Peyer's patch (tissue), 4 donors: ENCODE measurements at regions not wholly inside any gene's neighbourhood (a gene's known extent, or its start where the extent isn't known, plus 50 kb on each side); places are given as distances from the start of the nearest gene placed in this dataset.

Source experiments
- DNase-seq, 3 donors: peaks; one replicate each; pipeline ENCODE4 v3.0.0-alpha.2; 2017 to 2019
- H3K27ac ChIP-seq, 4 donors: fragments of 200-600 bp; sonication (generic); one replicate each; pipeline ENCODE4 v1.5.1; 2016 to 2019
- H3K27me3 ChIP-seq, 2 donors: fragments of 200-600 bp; sonication (generic); one replicate each; pipeline ENCODE4 v1.5.1; 2019
- H3K36me3 ChIP-seq, 3 donors: fragments of 200-600 bp; sonication (generic); one replicate each; pipeline ENCODE4 v1.5.1; 2016 to 2019
- H3K4me1 ChIP-seq, 4 donors: fragments of 200-600 bp; sonication (generic); one replicate each; pipeline ENCODE4 v1.5.1; 2016 to 2019
- H3K4me3 ChIP-seq, 4 donors: fragments of 200-600 bp; sonication (generic); 1 replicate in 3 of 4; 2 replicates in 1 of 4; pipeline ENCODE4 v1.5.1; 2016 to 2019; ENCODE audit warnings: mild to moderate bottlenecking in 1 of 4
- H3K9me3 ChIP-seq, 4 donors: fragments of 200-600 bp; sonication (generic); one replicate each; pipeline ENCODE4 v1.5.1; 2016 to 2019; ENCODE audit warnings: mild to moderate bottlenecking in 1 of 4
- CTCF ChIP-seq, 6 experiments: fragments of 450-650 bp in 4 of 6; fragments of 200-600 bp in 2 of 6; sonication (generic) in 1 of 6; IDR thresholded peaks; one replicate each; pipeline ENCODE4 v1.5.1; 2017 to 2019; ENCODE audit warnings: antibody characterized with exemption in 6 of 6, mild to moderate bottlenecking in 3 of 6, moderate library complexity in 1 of 6
- POLR2A ChIP-seq, 2 donors: fragments of 450-650 bp; IDR thresholded peaks; one replicate each; pipeline ENCODE4 v1.5.1; 2017; ENCODE audit warnings: antibody characterized with exemption in 2 of 2, mild to moderate bottlenecking in 2 of 2, moderate library complexity in 2 of 2

- no peak for DNase-seq
- Histone ChIP-seq H3K36me3 (no peaks in the 10 kb centered on the region), H3K9me3 (no peaks in the 10 kb centered on the region), H3K27me3 (no peaks in the 10 kb centered on the region), H3K4me3 (no peak overlapping the region), H3K27ac (no peak overlapping the region), H3K4me1 (no peaks in the 10 kb centered on the region)
- TF ChIP-seq POLR2A (IDR thresholded peaks at IDR 0.05) (no peak), CTCF (IDR thresholded peaks at IDR 0.05) (no peak)
Observed at GRCh38 chr9:33684831-33685230, 110.5 kb upstream of the PRSS3 start.

GRCh38 chr9:33686942-33687341, 108.4 kb upstream of the PRSS3 start:
- DNase-seq, result no peak
- TF ChIP-seq POLR2A (IDR thresholded peaks at IDR 0.05), result no peak
- no peak for TF ChIP-seq CTCF (IDR thresholded peaks at IDR 0.05)
- Histone ChIP-seq H3K27ac (no peak overlapping the region), H3K4me3 (no peak overlapping the region), H3K4me1 (no peaks in the 10 kb centered on the region), H3K27me3 (no peaks in the 10 kb centered on the region), H3K36me3 (no peaks in the 10 kb centered on the region), H3K9me3 (no peaks in the 10 kb centered on the region)

- TF ChIP-seq CTCF (IDR thresholded peaks at IDR 0.05), result no peak
- TF ChIP-seq POLR2A (IDR thresholded peaks at IDR 0.05), result no peak
- DNase-seq, result no peak
- no peaks in the 10 kb centered on the region for H3K27me3 ChIP-seq
- no peaks in the 10 kb centered on the region for H3K4me1 ChIP-seq
- no peaks in the 10 kb centered on the region for H3K9me3 ChIP-seq
- no peak overlapping the region for H3K4me3 ChIP-seq
- no peak overlapping the region for H3K27ac ChIP-seq
- no peaks in the 10 kb centered on the region for H3K36me3 ChIP-seq
Observed at GRCh38 chr9:33687779-33688178, 107.6 kb upstream of the PRSS3 start.

- no peaks in the 10 kb centered on the region for H3K27me3 ChIP-seq
- TF ChIP-seq CTCF (IDR thresholded peaks at IDR 0.05), result no peak
- TF ChIP-seq POLR2A (IDR thresholded peaks at IDR 0.05), result no peak
- no peak overlapping the region for H3K4me3 ChIP-seq
- H3K4me1 ChIP-seq, result no peaks in the 10 kb centered on the region
- H3K36me3 ChIP-seq, result no peaks in the 10 kb centered on the region
- no peak overlapping the region for H3K27ac ChIP-seq
- no peak for DNase-seq
- no peaks in the 10 kb centered on the region for H3K9me3 ChIP-seq
Observed at GRCh38 chr9:33690143-33690933, 105.0 kb upstream of the PRSS3 start.

GRCh38 chr9:33695299-33695698, 100.1 kb upstream of the PRSS3 start:
- Histone ChIP-seq H3K4me3 (no peak overlapping the region), H3K36me3 (no peaks in the 10 kb centered on the region), H3K9me3 (no peaks in the 10 kb centered on the region), H3K27ac (no peak overlapping the region), H3K27me3 (no peaks in the 10 kb centered on the region), H3K4me1 (no peaks in the 10 kb centered on the region)
- no peak for DNase-seq
- TF ChIP-seq CTCF (IDR thresholded peaks at IDR 0.05) (no peak), POLR2A (IDR thresholded peaks at IDR 0.05) (no peak)
